Spleen (tissue), 11 donors: ENCODE measurements at regions not wholly inside any gene's neighbourhood (a gene's known extent, or its start where the extent isn't known, plus 50 kb on each side); places are given as distances from the start of the nearest gene placed in this dataset.
"Not testable (repeated sequence)": the region's sequence is repeated elsewhere in the genome, so short reads cannot be mapped to it uniquely, and the experiment has no call there.

Experiments
- DNase-seq: peaks from one replicate; pipeline ENCODE4 v3.0.0-alpha.2; 2020
- H3K27ac ChIP-seq, 8 donors: fragments of 200-600 bp; sonication (generic) in 7 of 8; 1 replicate in 4 of 8; 2 replicates in 4 of 8; pipeline versions ENCODE4 v1.5.0 to v1.8.0; 2016 to 2021; ENCODE audit warnings: inconsistent platforms in 4 of 8, mild to moderate bottlenecking in 4 of 8, moderate library complexity in 1 of 8
- H3K27me3 ChIP-seq, 7 donors: fragments of 200-600 bp; sonication (generic) in 6 of 7; replicated peaks in 1 of 7; 1 replicate in 4 of 7; 2 replicates in 3 of 7; pipeline versions ENCODE4 v1.5.0 to v1.8.0; 2016 to 2021; ENCODE audit warnings: inconsistent platforms in 3 of 7, mild to moderate bottlenecking in 1 of 7
- H3K36me3 ChIP-seq, 6 donors: fragments of 200-600 bp; sonication (generic) in 5 of 6; 1 replicate in 4 of 6; 2 replicates in 2 of 6; pipeline versions ENCODE4 v1.5.0 to v1.8.0; 2016 to 2021; ENCODE audit warnings: inconsistent platforms in 2 of 6
- H3K4me1 ChIP-seq, 6 donors: fragments of 200-600 bp; sonication (generic) in 5 of 6; 1 replicate in 3 of 6; 2 replicates in 3 of 6; pipeline versions ENCODE4 v1.5.0 to v1.8.0; 2016 to 2021; ENCODE audit warnings: inconsistent platforms in 3 of 6
- H3K4me3 ChIP-seq, 8 donors: fragments of 200-600 bp; sonication (generic) in 7 of 8; 1 replicate in 4 of 8; 2 replicates in 4 of 8; pipeline versions ENCODE4 v1.5.0 to v1.8.0; 2016 to 2021; ENCODE audit warnings: inconsistent platforms in 4 of 8, mild to moderate bottlenecking in 4 of 8, moderate library complexity in 2 of 8
- H3K9me3 ChIP-seq, 8 donors: fragments of 200-600 bp; sonication (generic) in 7 of 8; 1 replicate in 4 of 8; 2 replicates in 4 of 8; pipeline versions ENCODE4 v1.5.0 to v1.8.0; 2016 to 2021; ENCODE audit warnings: inconsistent platforms in 4 of 8
- WGBS, 5 donors: extraction: QIAGEN DNeasy Blood & Tissue Kit in 3 of 5; methylation state at CpG; one replicate each; pipeline versions ENCODE4 v1.1.5 to v1.1.7; 2013 to 2018; 5-methylcytosine and 5-hydroxymethylcytosine counted together
- intact Hi-C: fragments of 100-400 bp; cut with DNase I; formaldehyde crosslinking; loops from one replicate; pipeline ENCODE4 v1.15.0; 2023; ENCODE audit warnings: low total_unique reads
- TF ChIP-seq, protein P1 (sequence below), 11 experiments: fragments of 200-600 bp in 7 of 11; fragments of 450-650 bp in 4 of 11; sonication (generic) in 4 of 11; IDR thresholded peaks in 8 of 11; conservative IDR thresholded peaks in 3 of 11; 1 replicate in 7 of 11; 2 replicates in 4 of 11; pipeline versions ENCODE4 v1.4.0 to v1.8.0; 2016 to 2021; ENCODE audit warnings: antibody characterized with exemption in 11 of 11, inconsistent platforms in 4 of 11, mild to moderate bottlenecking in 1 of 11
- donor health status: healthy with polysubstance abuse.
- donor health status: DM: no; HTN: no; CAD: no; lungs with moderate emphysema.
- donor health status: DM: no; HTN: no; CAD: no.
- donor health status: Bipolar disorder and iron deficiency.
- donor health status: healthy.
- donor health status: DM: no; HTN: no; CAD: no.
- donor health status: DM: yes; HTN: yes; CAD: no.

DNA sequence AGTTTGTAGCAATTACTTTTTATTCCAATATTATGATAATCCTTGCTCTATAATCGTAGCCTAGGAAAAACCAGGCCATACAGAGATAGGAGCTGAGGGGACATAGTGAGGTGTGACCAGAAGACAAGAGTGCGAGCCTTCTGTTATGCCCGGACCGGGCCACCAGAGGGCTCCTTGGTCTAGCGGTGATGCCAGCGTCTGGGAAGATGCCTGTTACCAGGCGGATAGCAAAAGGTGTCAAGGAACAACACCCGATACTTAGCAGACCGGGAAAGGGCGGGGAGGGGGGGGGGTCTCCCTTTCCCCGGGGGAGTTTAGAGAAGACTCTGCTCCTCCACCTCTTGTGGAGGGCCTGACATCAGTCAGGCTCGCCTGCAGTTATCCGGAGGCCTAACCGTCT lies 67.1 kb upstream of the MUC20 start:
- H3K27me3 ChIP-seq, H3K36me3 ChIP-seq, intact Hi-C loops, H3K27ac ChIP-seq, H3K9me3 ChIP-seq, H3K4me3 ChIP-seq, DNase-seq: not testable (repeated sequence)
- 0 to 5% (median 4%) methylated on average over 8 to 11 of the region's 14 CpGs for WGBS, 5 donors
- TF ChIP-seq, protein P1, sequence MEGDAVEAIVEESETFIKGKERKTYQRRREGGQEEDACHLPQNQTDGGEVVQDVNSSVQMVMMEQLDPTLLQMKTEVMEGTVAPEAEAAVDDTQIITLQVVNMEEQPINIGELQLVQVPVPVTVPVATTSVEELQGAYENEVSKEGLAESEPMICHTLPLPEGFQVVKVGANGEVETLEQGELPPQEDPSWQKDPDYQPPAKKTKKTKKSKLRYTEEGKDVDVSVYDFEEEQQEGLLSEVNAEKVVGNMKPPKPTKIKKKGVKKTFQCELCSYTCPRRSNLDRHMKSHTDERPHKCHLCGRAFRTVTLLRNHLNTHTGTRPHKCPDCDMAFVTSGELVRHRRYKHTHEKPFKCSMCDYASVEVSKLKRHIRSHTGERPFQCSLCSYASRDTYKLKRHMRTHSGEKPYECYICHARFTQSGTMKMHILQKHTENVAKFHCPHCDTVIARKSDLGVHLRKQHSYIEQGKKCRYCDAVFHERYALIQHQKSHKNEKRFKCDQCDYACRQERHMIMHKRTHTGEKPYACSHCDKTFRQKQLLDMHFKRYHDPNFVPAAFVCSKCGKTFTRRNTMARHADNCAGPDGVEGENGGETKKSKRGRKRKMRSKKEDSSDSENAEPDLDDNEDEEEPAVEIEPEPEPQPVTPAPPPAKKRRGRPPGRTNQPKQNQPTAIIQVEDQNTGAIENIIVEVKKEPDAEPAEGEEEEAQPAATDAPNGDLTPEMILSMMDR (IDR thresholded peaks at IDR 0.05 in 8 of 11, conservative IDR thresholded peaks at IDR 0.05 in 3 of 11): peak in 7 of 11 experiments; percentile 18 to 60 (median 31)
- peaks cover 0 to 16% (median 0%) of the 10 kb centered on the region in 6 donors for H3K4me1 ChIP-seq

DNA sequence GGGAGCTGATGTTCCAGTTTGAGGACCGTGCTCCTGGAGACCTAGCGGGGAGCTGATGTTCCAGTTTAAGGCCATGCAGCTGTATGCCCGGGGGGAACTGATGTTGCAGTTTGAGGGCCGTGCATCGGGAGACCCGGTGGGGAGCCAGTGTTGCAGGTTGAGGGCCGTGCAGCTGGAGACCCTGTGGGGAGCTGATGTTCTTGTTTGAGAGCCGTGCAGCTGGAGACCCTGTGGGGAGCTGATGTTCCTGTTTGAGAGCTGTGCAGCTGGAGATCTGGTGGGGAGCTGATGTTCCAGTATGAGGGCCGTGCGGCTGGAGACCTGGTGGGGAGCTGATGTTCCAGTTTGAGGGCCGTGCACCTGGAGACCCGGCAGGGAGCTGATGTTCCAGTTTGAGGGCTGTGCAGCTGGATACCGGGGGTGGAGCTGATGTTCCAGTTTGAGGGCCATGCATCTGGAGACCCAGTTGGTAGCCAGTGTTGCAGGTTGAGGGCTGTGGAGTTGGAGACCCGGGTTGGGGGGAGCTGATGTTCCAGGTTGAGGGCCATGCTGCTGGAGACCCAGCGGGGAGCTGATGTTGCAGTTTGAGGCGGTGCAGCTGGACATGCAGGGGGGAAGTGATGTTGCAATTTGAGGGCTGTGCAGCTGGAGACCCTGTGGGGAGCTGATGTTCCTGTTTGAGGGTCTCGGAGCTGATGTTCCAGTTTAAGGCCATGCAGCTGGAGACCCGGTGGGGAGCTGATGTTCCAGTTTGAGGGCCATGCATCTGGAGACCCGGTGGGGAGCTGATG lies 64.4 kb upstream of the APOD start:
- H3K27me3 ChIP-seq, H3K4me3 ChIP-seq, intact Hi-C loops, H3K36me3 ChIP-seq, H3K9me3 ChIP-seq, H3K27ac ChIP-seq, H3K4me1 ChIP-seq, DNase-seq: not testable (repeated sequence)
- 81 to 90% (median 85%) methylated on average over 7 to 19 of the region's 19 CpGs for WGBS, 5 donors

DNA sequence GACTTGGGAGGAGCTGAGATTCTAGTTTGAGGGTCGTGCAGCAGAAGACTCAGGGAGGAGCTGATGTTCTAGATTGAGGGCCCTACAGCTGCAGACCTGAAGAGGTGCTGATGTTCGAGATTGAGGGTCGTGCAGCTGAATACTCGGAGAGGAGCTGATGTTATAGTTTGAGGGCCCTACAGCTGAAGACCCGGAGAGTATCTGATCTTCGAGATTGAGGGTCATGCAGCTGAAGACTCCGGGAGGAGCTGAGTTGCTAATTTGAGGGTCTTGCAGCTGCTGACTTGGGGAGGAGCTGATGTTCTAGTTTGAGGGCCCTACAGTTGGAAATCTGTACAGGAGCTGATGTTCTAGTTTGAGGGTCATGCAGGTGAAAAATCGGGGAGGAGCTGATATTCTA lies 62.1 kb upstream of the APOD start:
- H3K4me1 ChIP-seq, DNase-seq, H3K4me3 ChIP-seq, H3K27ac ChIP-seq, intact Hi-C loops, H3K9me3 ChIP-seq, H3K27me3 ChIP-seq, H3K36me3 ChIP-seq: not testable (repeated sequence)
- WGBS, 5 donors: 82 to 91% (median 88%) methylated on average over 8 of the region's 8 CpGs

DNA sequence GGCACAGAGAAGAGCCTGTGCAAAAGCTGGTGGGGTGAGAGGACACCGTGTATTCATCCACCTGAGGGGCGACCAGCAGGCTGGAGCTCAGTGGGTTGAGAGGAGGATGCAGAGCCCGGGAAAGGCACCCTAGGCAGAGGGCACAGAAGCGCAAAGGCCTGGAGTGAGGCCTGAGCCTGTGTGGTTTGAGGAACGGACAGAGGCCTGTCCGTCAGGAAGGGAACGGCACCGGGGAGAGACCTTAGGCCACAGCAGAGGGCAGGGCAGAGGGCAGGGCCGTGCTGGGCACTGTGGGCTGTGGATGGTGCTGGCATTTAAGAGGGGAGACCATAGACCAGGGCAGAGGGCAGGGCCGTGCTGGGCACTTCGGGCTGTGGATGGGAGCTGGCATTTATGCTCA lies 59.5 kb upstream of the APOD start:
- H3K9me3 ChIP-seq, DNase-seq, H3K36me3 ChIP-seq, H3K4me3 ChIP-seq, H3K27ac ChIP-seq, H3K27me3 ChIP-seq, H3K4me1 ChIP-seq, intact Hi-C loops: not testable (repeated sequence)
- 79 to 84% (median 80%) methylated on average over 9 to 11 of the region's 11 CpGs for WGBS, 5 donors

DNA sequence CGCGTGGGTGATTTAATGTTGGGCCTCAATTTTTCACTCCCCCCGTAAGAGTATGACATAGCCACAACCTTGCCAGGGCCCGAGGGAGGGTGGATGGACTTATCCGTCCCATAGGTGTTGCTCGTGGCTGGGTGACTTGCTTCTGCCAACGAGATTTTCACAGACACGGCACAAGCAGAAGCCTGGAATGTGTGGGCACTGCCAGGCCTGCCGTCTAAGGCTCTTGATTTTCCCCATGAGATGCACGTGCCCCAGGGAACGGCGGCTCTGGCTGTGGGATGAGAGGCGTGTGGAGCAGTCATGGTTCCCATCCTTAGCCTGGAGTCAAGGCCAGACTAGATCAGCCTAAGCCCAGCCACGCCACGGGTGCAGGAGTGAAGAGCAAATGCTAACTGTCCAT lies 58.6 kb upstream of the APOD start:
- 75 to 85% (median 84%) methylated on average over 14 to 15 of the region's 15 CpGs for WGBS, 5 donors
- H3K4me1 ChIP-seq, intact Hi-C loops, H3K4me3 ChIP-seq, DNase-seq, H3K9me3 ChIP-seq, H3K27me3 ChIP-seq, H3K36me3 ChIP-seq, H3K27ac ChIP-seq: not testable (repeated sequence)

DNA sequence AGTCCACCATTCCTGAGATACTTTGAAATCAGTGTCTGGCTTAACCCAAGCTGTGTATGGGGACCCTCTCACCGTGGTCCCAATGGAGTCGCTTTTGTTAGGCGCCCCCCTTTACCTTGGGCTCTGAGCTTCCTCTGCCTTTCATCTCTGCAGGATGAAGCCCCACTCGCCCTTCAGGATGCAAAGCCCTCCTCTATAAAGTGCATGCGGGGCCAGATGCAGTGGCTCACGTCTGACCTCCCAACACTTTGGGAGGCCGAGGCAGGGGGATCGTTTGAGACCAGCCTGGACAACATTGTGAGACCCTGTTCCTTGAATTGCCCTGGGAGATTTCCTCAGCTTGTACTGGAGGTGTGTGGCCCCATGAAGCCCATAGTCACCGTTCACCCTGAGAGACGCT lies 54.7 kb upstream of the APOD start:
- DNase-seq, H3K4me3 ChIP-seq, H3K36me3 ChIP-seq, H3K4me1 ChIP-seq, H3K27ac ChIP-seq, H3K9me3 ChIP-seq, intact Hi-C loops, H3K27me3 ChIP-seq: not testable (repeated sequence)
- WGBS, 5 donors: 91 to 99% (median 93%) methylated on average over 3 to 9 of the region's 10 CpGs

DNA sequence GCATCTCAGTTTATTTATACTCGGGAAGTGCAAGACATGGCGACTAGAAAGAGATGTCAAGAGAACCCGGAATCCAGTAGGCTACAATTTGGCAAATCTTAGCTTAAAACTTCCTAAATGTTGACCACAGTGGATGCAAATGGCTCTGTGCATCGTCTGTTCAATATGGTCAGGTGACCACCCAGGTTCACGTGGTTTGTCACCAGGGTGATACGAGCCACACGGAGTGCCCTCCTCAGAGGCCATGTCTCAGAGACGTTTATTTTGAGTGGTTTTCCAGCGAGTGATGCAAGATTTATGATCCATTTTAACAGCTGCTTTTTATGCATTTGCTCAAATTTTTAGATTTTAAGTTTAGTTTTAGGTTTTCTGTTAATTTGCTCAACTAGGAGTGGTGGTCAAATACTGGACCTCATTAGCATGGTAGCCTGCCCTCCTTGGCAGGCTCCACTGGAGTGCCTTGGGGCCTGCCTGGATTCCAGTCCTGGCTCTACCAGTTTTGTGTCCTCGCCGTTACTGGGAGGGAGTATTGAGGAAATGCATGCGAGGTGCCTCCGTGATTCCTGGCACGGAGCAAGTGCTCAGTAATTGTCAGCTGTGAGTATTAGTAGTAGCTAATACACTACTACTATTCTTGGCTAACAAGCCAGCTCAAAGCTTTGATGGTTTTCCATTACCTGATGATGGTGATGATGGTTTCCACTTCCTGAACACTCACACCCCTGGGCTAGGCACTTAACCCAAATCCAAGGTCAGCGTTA lies 53.9 kb upstream of the APOD start:
- 71 to 85% (median 79%) methylated on average over 10 to 15 of the region's 15 CpGs for WGBS, 5 donors
- H3K4me3 ChIP-seq, DNase-seq, intact Hi-C loops, H3K36me3 ChIP-seq, H3K9me3 ChIP-seq, H3K27me3 ChIP-seq, H3K27ac ChIP-seq, H3K4me1 ChIP-seq: not testable (repeated sequence)

DNA sequence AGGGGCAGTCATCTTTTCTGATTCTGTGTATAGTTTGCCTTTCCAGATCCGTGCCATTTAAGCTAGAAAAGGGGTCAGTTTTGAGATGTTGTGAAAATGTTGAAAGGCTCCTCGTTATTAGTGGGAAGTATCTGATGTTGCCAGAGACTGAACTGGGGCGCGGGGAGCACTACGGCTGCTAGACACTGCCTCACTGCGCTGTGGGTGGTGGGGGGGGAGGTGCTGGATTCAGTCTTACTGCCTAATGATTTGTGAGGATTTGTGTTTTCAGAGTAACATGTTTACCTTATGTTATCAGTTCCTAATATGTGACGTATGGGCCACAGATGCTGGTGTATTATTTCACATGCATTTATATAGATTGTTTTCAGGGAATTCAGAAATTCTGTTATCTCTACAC lies 53.3 kb upstream of the APOD start:
- H3K27me3 ChIP-seq, H3K4me1 ChIP-seq, H3K36me3 ChIP-seq, H3K4me3 ChIP-seq, intact Hi-C loops, H3K9me3 ChIP-seq, H3K27ac ChIP-seq: not testable (repeated sequence)
- DNase-seq: peak; percentile 59
- 78 to 89% (median 87%) methylated on average over 3 to 7 of the region's 7 CpGs; no CpG with 5 or more reads in 1 of the 5 donors for WGBS, 5 donors

DNA sequence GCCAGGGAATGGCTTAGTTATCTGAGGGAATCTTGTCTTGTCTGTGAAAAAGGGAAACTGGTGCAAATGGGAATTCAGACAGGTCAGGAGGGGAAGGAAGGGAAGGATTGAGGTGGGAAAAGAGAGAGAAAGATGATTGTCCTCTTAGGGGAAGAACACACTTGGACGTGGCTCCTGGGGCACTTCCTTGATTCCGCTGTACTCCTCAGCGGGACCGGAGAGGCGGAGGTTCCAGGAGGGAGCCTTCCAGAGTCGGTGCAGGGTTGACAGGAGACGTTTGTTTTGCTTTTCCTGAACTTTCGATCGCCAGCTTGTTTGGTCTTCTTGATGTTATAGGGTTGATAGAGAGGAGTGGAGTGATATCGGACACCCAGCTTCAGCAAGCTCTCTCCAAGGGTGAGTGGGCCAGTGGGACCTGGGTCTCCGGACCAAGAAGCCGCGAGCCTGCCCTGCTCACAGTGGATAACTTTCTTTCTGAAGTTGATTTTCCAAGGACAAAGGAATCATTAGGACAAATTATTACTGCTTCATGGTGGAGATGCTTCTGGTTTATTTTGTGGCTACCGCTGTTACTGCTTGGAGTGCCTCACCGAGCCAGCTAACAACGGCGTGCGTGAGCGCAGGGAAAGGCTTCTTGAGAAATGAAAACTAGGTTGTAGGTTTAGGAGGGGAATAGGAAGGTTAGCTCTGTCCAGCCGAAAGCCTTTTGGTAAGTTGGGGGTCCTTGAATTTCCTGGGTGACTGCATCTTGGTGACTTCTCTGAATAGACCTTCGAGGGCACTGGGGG lies 52.4 kb upstream of the APOD start:
- intact Hi-C loops, H3K4me1 ChIP-seq, H3K9me3 ChIP-seq, H3K36me3 ChIP-seq, H3K27me3 ChIP-seq, H3K27ac ChIP-seq: not testable (repeated sequence)
- 63 to 85% (median 74%) methylated on average over 10 to 20 of the region's 21 CpGs for WGBS, 5 donors
- peak; percentile 69 for DNase-seq
- H3K4me3 ChIP-seq: peak overlapping the region in 2 of 8 donors; percentile 37 to 59
